Right lobe of liver (tissue), 6 donors: ENCODE measurements at regions not wholly inside any gene's neighbourhood (a gene's known extent, or its start where the extent isn't known, plus 50 kb on each side); places are given as distances from the start of the nearest gene placed in this dataset.
A peak's percentile ranks its signal among the peaks of the same experiment; 100 is the strongest.

ENCODE experiments used
- ATAC-seq, 4 donors: fragments of 200-7000 bp; cut with Tn5 transposase; one replicate each; pipeline ENCODE4 v1.9.1; 2020; ENCODE audit warnings: mild to moderate bottlenecking in 4 of 4, moderate library complexity in 4 of 4
- DNase-seq, 3 donors: peaks; one replicate each; pipeline ENCODE4 v3.0.0-alpha.2; 2020
- H3K27ac ChIP-seq, 3 donors: fragments of 200-600 bp; one replicate each; pipeline ENCODE4 v1.8.0; 2022
- H3K27me3 ChIP-seq, 2 donors: fragments of 200-600 bp; one replicate each; pipeline ENCODE4 v1.8.0; 2022
- H3K36me3 ChIP-seq, 4 donors: fragments of 200-600 bp; sonication (generic) in 1 of 4; one replicate each; pipeline versions ENCODE4 v1.5.1 to v1.8.0; 2017 to 2022; ENCODE audit warnings: control low read depth in 1 of 4
- H3K4me1 ChIP-seq, 4 donors: fragments of 200-600 bp; sonication (generic) in 1 of 4; one replicate each; pipeline versions ENCODE4 v1.5.1 to v1.8.0; 2017 to 2022; ENCODE audit warnings: control low read depth in 1 of 4
- H3K4me3 ChIP-seq, 3 donors: fragments of 200-600 bp; one replicate each; pipeline ENCODE4 v1.8.0; 2022
- H3K9me3 ChIP-seq, 4 donors: fragments of 200-600 bp; sonication (generic) in 1 of 4; one replicate each; pipeline versions ENCODE4 v1.5.1 to v1.8.0; 2017 to 2022; ENCODE audit warnings: control low read depth in 1 of 4
- POLR2A ChIP-seq: fragments of 450-650 bp; IDR thresholded peaks from one replicate; pipeline ENCODE4 v1.6.1; 2017; ENCODE audit warnings: antibody characterized with exemption, mild to moderate bottlenecking
- WGBS: methylation state at CpG from one replicate; pipeline ENCODE4 v1.1.6; 2018; ENCODE audit warnings: low coverage, low lambda C conversion rate; ENCODE audit not compliant: insufficient coverage; ENCODE audit errors: missing lambda C conversion rate; 5-methylcytosine and 5-hydroxymethylcytosine counted together
- intact Hi-C, 2 donors: fragments of 100-400 bp; cut with DNase I; formaldehyde crosslinking; loops; one replicate each; pipeline versions ENCODE4 v1.11.2 to v1.14.1; 2022
- TF ChIP-seq, protein P1 (sequence below), 4 donors: fragments of 200-600 bp in 3 of 4; fragments of 450-650 bp in 1 of 4; IDR thresholded peaks; one replicate each; pipeline versions ENCODE4 v1.5.1 to v1.8.0; 2016 to 2022; ENCODE audit warnings: antibody characterized with exemption in 4 of 4, mild to moderate bottlenecking in 2 of 4
- donor health status: DM: no; HTN: yes; CAD: no.
- donor health status: DM: no; HTN: no; CAD: no.
- donor health status: DM: no; HTN: no; CAD: no.
- donor health status: DM: no; HTN: yes; CAD: no.
- donor health status: DM: no; HTN: yes; CAD: no.

DNA sequence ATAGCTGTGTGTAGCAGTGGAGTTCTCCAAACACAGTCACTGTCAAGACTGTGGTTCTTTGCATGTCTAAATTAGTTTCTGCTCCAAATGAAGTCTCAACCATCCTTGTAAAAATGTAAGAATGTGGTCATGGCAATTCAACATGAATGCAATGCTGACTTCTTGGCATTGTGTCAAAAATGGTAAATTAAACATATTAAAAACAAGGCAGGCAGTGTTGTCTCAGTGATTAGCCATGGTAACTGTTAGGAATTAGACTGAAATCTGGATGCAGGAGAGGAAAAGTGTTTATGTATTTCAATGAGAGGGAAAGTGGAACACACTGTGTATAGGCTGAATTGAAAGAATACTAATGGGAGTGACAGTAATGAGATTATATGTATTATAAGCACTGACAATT lies 597.2 kb downstream of the EDEM1 start:
- no peaks in the 10 kb centered on the region for H3K4me1 ChIP-seq
- H3K27me3 ChIP-seq, result no peaks in the 10 kb centered on the region
- TF ChIP-seq POLR2A, result no peak
- TF ChIP-seq, protein P1, sequence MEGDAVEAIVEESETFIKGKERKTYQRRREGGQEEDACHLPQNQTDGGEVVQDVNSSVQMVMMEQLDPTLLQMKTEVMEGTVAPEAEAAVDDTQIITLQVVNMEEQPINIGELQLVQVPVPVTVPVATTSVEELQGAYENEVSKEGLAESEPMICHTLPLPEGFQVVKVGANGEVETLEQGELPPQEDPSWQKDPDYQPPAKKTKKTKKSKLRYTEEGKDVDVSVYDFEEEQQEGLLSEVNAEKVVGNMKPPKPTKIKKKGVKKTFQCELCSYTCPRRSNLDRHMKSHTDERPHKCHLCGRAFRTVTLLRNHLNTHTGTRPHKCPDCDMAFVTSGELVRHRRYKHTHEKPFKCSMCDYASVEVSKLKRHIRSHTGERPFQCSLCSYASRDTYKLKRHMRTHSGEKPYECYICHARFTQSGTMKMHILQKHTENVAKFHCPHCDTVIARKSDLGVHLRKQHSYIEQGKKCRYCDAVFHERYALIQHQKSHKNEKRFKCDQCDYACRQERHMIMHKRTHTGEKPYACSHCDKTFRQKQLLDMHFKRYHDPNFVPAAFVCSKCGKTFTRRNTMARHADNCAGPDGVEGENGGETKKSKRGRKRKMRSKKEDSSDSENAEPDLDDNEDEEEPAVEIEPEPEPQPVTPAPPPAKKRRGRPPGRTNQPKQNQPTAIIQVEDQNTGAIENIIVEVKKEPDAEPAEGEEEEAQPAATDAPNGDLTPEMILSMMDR (IDR thresholded peaks at IDR 0.05), result no peak
- H3K36me3 ChIP-seq, result no peaks in the 10 kb centered on the region
- no peak overlapping the region for H3K27ac ChIP-seq
- H3K9me3 ChIP-seq, result no peaks in the 10 kb centered on the region
- ATAC-seq (no peak), DNase-seq (no peak)
- intact Hi-C loops, result no loop called here
- no peak overlapping the region for H3K4me3 ChIP-seq

DNA sequence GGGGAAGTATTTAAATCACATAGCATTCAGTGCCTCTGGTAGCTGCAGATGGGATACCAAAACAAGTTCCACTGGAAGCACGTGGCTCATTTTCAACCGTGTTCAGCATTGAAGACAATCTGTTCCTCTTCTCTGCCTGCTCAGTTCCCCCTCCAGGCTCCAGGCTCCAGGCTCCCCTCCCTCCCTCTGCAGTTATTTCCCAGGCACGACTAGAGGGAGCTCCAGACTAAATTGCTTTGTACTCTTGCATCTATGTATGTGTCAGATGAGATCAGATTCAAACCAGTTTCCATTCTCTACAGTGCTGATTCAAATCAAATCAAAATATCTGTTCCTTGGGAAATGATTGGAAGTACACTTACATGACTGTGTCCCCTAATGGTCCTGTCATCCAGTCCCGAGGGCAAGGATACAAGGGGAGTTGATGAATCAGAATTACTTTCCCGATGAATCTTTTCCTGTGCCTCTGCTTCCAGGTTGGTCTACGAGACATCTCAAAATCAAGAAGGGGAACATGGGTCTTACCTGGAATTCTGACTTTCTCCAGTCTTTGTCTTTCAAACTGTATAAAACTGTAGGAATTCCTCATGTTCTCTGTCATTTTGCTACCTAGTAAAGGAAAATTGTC lies 600.5 kb downstream of the EDEM1 start:
- peak; percentile 63 to 89 (median 84) for ATAC-seq
- 28% methylated on average over 6 of the region's 6 CpGs for WGBS
- H3K36me3 ChIP-seq, result no peaks in the 10 kb centered on the region
- H3K4me1 ChIP-seq, result no peaks in the 10 kb centered on the region
- no peaks in the 10 kb centered on the region for H3K27me3 ChIP-seq
- no peak overlapping the region for H3K4me3 ChIP-seq
- no peaks in the 10 kb centered on the region for H3K9me3 ChIP-seq
- no peak for TF ChIP-seq POLR2A
- TF ChIP-seq, protein P1 (IDR thresholded peaks at IDR 0.05), result peak in 3 of 4 donors; percentile 36 to 44 (median 36)
- peak in 1 of 3 donors; percentile 26 for DNase-seq
- intact Hi-C loops, result no loop called here
- H3K27ac ChIP-seq, result no peak overlapping the region

DNA sequence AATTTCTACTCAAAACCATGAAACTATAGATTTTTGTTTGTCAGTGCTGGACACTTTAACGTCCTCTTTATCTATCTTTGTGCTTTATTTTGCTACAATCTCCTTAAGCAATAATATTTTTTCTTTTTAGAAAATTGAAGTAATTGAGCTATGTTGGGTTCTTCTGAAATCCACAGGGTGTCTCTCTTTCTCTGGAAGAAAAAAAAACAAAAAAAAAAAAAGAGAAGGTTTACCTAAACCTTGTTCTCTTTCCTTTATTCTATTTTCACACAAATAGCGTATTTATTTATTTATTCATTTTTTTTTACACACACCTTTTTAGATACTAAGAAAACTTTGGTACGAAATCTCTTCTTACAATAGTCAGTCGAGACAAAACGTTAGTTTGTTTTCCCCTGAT lies 601.0 kb downstream of the EDEM1 start:
- WGBS, result 39% methylated on average over 5 of the region's 5 CpGs
- H3K4me3 ChIP-seq, result no peak overlapping the region
- ATAC-seq (no peak), DNase-seq (no peak)
- H3K36me3 ChIP-seq, result no peaks in the 10 kb centered on the region
- intact Hi-C loops, result no loop called here
- no peak overlapping the region for H3K27ac ChIP-seq
- H3K4me1 ChIP-seq, result no peaks in the 10 kb centered on the region
- TF ChIP-seq, protein P1 (IDR thresholded peaks at IDR 0.05), result no peak
- no peak for TF ChIP-seq POLR2A
- H3K27me3 ChIP-seq, result no peaks in the 10 kb centered on the region
- H3K9me3 ChIP-seq, result no peaks in the 10 kb centered on the region

DNA sequence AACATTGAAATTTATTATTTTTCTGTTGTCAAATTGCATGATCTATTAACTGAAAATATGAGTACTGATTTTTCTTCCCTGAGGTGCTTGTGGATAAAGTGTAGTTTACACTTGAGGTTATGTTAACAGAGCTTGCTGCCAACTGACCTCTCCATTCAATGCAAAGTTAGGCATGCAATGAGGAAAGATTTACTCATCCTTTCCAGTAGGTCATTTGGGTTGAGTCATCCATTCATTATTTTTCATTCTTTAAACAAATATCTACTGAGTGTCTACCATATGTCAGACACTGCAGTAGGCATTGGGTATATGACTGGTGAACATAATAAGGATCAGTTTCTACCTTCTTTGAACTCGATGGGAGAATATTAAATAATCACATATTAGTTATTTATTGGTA lies 604.1 kb downstream of the EDEM1 start:
- no peak for DNase-seq
- H3K4me3 ChIP-seq, result no peak overlapping the region
- no peaks in the 10 kb centered on the region for H3K27me3 ChIP-seq
- TF ChIP-seq, protein P1 (IDR thresholded peaks at IDR 0.05), result no peak
- no peak for TF ChIP-seq POLR2A
- no peak overlapping the region for H3K27ac ChIP-seq
- H3K36me3 ChIP-seq, result no peaks in the 10 kb centered on the region
- no peaks in the 10 kb centered on the region for H3K4me1 ChIP-seq
- intact Hi-C loops, result no loop called here
- ATAC-seq, result peak in 1 of 4 donors; percentile 89
- WGBS, result 36% methylated on average over 1 of the region's 1 CpG
- no peaks in the 10 kb centered on the region for H3K9me3 ChIP-seq

DNA sequence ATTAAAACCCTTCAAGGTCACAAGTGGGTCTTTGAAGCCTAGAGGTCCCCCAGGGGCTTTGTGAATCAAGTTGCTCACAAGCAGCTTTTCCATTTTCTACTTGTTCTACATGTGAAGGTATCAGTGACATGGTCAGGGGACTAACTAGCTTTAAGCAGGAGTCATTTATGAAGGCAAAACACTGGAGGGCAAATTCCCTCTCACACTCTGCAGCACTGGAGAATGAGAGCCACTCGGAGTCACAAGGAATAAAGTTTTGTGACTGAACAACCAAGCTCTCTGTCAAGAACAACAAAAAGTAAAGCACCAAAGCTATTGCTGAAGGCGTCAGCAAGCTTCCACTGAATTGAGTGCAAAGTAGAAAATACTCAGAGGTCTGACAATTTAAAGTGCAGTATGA lies 609.0 kb downstream of the EDEM1 start:
- 7% methylated on average over 1 of the region's 2 CpGs for WGBS
- no peaks in the 10 kb centered on the region for H3K36me3 ChIP-seq
- no peak overlapping the region for H3K27ac ChIP-seq
- no peaks in the 10 kb centered on the region for H3K4me1 ChIP-seq
- no peak overlapping the region for H3K4me3 ChIP-seq
- TF ChIP-seq, protein P1 (IDR thresholded peaks at IDR 0.05), result no peak
- no peak for DNase-seq
- no peak for ATAC-seq
- no peaks in the 10 kb centered on the region for H3K27me3 ChIP-seq
- H3K9me3 ChIP-seq, result no peaks in the 10 kb centered on the region
- intact Hi-C loops, result no loop called here
